HG02610 (cell line): ENCODE measurements at regions not wholly inside any gene's neighbourhood (a gene's known extent, or its start where the extent isn't known, plus 50 kb on each side); places are given as distances from the start of the nearest gene placed in this dataset.

Source experiments
- ATAC-seq: cut with Tn5 transposase; IDR thresholded peaks from one replicate; pipeline ENCODE4 v1.9.1; 2021; ENCODE audit warnings: mild to moderate bottlenecking, moderate library complexity; ENCODE audit not compliant: unreplicated experiment

- no peak for ATAC-seq
Measured at GRCh38 chr17:79186406-79186805, 111.8 kb downstream of the ENGASE start.

GRCh38 chr17:79185671-79186070, 111.0 kb downstream of the ENGASE start:
- no peak for ATAC-seq

DNA sequence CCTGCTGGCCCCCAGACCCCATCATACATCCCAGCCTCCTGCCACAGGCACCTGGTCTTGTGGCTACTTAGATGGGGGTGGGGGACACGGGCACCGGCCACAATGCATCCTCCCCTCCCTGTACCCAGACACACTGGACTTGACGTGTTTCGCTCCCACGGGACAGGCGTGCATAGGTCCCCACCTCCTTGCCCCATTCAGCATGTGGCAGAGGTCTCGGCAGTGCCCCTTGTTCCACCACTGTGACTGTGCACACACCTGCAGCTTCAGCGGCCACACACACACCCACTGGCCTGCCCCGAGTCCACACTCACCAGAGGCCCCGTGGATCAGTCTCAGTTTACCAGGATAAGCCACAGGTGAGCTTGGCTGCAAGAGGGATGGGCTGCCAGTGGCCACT, 109.6 kb downstream of the ENGASE start:
- no peak for ATAC-seq

GRCh38 chr17:79183293-79184158, 108.9 kb downstream of the ENGASE start:
- no peak for ATAC-seq

DNA sequence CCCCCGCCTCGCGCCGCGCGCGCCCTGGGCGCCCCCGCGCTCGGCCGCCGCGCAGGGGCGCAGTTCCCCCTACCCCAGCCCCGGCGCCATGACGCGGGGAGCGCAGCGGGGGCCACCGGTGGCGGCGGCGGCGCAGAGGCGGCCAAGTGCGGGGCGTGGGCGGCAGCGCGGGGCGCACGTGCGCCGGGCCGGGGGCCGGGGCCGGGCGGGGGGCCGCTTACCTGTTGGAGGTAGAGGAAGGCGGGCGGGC, 108.3 kb downstream of the ENGASE start:
- ATAC-seq, result no peak

DNA sequence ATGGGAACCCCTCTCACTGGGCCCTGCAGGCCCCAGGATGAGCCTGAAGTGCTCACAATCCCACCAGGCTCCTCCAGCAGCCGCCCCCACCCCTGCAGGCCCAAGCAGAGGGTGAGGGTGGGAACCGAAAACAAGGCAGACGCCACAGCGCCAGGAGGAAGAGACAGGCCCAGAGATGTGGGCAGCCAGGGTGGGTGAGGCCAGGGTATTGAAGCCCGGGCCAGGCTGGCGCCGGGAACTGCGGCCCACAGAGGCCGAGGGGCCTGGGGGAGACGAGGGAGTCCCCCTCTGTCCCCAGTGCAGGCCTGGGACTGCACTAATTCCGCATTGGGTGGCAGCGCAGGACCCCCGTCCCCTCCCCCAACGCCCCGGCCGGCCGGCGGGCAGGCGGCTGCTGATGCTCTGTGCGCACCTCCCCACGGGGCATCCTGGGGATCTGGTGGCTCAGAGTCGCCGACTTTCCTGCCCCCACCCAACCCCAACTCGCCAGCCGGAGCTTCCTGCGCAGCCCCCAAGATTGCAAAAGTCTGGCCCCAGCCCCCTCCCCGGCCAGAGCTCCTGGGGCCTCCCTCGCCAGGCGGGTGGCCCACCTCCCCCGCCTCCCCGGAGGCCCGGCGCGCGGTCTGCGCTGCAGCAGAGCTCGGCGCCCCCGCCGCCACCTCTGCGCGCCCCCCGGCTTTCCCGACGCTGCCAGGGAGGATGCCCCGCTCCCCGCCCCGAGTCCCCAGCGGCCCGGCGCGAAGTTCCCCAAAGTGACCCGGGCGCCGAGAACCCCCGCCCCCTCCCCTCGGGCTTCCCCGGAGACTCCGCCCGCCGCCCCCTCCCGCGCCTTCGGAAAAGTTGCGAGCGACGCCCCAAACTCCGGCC, 107.8 kb downstream of the ENGASE start:
- ATAC-seq, result no peak

DNA sequence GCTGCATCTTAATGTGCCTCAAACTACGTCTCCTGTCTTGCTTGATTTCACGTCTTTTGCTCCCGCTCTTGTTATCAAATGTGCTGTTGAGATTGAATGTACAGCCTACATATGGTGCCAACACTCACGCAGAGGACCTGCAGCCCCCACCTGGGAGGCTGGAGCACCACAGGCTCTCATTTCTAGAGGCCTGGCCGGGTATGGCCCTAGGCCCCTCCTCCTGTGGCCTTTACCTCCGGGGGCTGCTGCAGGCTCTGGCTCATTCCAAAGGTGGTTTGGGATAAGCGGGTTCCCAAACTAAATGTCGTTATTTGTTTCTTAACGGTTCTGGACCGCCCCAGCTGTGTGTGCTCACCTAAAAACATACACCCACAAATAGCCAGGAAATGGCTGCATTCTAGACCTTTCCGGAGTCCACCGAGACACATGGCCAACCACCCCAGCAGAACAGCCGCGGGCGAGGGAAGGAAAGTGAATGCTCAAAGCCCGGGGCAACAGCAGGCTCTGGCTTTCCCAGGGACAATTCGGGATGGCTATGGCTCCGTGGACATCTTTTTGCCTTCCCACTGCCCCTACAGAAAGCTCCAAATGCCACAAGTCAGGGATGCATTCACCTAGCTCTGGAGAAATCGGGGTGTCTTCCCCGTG, 105.9 kb downstream of the ENGASE start:
- no peak for ATAC-seq

DNA sequence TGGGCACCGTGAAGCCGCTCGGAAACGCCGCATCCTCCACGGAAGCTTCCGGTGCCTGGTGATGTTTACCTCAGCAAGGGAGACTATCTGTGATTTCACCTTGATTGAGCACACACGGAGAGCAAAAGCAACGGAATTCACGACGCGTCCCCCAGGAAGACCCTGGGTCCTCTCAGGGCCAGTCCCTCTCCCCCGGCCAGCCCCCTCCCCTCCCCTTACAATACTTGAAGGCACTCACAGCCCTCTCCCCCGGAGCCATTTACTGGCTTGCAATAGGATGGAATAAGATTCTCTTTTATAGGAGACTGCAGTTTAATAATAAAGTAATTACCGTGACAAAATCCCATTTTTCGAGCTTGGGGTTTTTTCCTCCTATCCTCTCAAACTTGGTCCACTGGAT, 104.7 kb downstream of the ENGASE start:
- ATAC-seq, result no peak

GRCh38 chr17:79177877-79178276, 103.3 kb downstream of the ENGASE start:
- ATAC-seq, result no peak

DNA sequence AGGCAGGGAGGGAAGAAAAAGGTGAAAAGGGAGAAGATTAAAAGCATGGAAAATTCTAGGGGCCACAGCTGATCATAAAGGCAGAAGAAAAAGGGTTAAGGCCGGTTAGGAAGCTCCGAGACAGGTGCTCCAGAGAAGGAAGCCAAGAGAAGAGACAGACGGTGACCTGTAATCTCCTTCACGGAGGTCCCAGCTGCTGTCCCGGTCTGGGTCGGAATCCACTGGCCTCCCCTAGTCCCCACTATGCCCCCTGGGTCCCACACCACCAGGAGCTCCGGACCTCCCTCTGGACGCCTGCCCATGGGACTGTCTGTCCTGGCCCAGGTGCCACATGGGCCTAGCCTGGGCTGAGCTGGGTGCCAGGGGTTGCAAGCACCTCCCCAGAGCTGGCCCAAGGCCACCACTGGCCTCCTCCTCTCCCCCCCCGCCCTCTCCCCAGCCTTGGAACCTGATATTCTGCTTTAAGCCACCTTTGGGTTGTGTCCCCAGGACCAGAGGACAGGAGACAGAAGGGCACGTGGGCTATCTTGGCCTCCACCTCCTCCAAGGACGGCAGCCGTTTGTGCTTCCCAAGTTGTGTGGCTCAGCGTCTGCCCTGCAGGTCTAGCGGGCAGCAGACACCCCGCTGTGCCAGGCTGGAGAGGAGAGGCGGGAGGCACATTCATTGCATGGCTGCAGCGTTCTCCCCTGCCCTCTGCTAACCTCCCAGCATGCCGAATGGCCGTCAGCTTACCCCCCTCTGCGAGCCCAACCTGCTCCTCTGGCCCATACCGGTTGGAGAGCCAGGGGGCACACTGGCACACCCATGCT, 102.4 kb downstream of the ENGASE start:
- ATAC-seq, result no peak

- no peak for ATAC-seq
Measured at GRCh38 chr17:79174905-79175856, 100.6 kb downstream of the ENGASE start.

- ATAC-seq, result no peak
Measured at GRCh38 chr17:79174193-79174765, 99.7 kb downstream of the ENGASE start.

DNA sequence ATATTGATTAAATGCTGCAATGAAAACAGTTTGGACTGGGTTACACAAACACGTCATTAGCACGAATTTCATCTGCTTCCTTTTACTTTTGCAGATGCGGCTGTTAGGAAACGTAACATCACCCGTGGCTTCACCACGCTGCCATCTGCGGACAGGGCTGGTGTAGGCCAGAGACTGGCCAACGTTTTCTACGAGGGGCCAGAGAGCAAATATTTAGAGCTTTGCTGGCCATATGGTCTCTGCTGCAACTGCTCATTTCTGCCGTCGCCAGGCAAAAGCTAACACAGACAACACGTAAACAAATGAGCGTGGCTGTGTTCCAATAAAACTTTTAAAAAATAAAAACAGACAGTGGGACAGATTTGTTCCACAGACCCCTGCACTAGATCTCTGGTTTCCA, 96.6 kb downstream of the ENGASE start:
- no peak for ATAC-seq

- ATAC-seq, result no peak
Measured at GRCh38 chr17:79169861-79170260, 95.2 kb downstream of the ENGASE start.

DNA sequence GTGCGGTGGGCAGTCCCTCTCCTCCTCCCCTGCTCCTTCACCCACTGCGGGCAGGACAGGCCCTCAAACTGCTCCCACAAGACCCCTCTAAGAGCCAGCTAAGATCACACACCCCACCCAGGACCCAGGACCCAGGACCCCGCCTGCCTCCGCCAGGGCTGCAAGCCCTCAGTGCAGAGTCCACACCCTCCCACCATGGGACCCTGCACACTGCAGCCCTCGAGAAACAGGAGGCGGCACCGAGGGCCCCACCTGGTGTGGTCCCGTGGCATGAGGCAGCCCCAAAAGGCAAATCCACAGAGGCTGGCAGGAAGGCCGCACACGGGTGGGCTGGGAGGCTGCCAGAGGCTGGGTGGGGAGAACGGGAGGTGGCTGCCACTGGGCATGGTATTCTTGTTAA, 94.7 kb downstream of the ENGASE start:
- ATAC-seq, result no peak

DNA sequence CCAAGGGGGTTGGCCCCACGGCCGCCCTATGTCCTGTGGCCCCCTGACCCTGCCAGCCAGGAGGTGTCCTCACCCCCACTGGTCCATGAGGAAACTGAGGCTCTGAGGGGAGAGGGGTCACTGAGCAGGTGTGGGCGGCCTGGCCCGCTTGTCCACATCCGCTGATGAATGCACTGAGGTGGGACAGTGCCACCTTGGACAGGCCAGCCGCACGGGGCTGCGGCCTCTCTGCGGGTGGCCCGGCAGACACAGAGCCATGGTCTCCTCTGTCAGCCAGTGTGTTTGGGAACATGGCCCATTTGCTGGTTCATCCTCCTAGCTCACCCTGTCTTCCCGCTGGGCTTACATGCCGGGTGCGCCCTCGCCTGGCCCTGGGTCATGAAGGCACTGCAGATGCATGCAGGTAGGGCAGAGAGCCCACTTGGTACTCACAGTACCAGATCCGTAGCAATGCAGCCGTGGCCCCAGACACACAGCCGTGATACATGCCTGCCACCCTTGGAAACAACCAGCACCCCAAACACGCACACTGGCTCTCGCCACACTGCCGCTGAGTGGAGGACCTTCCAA, 93.9 kb downstream of the ENGASE start:
- no peak for ATAC-seq

DNA sequence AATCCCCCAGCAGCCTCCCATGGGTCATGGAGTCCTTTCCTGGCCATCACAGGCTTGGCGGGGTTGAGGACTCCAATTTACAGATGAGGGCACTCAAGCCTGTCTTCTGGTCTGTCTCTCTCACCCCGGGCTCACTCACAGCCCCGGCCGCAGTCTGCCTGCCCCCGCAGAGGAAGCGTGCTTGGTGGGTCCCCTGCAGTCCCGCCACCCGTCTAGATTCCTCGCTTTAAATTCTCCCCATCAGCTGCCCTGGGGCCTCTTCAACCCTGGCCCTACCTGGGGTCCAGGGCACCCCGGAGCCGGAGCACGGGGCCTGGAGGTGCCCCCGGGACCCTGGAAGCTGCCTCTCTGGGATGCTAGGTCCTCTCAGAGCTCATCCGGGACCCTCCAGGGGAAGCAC, 92.9 kb downstream of the ENGASE start:
- no peak for ATAC-seq

DNA sequence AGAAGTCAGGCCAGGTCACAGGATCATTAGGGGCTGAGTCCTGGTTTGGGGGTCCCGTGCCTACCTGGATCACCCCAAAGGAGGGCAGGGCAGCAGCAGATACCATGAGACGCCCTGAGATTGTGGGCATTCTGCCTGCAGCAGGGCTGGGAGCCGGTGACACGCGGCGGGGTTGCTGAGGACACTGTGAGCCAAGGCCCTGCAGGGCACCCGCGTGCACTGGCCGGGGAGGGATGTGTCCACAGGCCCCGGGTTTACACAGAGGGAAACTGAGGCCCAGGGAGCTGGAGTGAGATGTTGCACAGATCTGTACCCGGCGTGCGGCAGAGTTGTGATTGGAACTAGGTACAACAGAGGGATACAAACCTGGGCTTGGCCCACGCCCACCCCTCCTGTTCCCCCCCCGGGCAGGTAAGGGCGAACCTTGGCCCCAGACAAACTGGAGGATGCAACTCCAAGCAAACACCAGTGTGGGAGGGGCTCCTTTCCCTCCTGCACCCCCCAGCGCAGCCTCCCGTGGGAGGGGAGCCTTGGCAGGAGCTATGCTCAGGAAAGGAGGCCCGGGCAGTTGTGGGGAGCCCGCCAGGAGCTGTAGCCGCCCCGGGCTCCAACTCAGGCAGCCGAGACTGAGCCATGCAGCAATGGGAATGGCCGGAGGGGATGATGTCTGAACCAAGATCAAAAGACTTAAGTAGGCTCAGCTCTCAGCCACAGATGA, 91.3 kb downstream of the ENGASE start:
- ATAC-seq, result no peak
